ENCODE measurements at regions not wholly inside any gene's neighbourhood (a gene's known extent, or its start where the extent isn't known, plus 50 kb on each side); places are given as distances from the start of the nearest gene placed in this dataset.

DNA sequence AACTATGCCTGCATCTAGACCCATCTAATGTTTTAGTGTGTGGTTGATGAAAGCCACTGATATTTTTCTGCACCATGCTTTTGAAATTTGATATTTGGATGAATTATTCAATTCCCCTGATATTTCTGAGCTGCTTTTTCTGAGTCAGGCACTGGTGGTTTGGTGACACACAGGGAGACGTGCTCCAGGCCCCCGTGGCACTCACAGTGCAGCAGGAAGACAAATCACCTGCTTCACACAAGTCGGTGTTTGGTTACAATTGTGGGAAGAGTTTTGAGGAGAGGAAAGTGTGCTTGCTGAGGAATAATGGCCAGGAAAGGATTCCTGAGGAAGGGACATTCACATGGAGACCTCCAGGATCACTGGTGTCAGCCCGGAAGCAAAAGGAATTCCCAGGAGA lies 179.7 kb downstream of the ACKR3 start:
- Histone ChIP-seq H3K4me1 (ENCODE audit: insufficient read depth, low read length) (peaks cover 20% of the 10 kb centered on the region), H3K9me3 (ENCODE audit: insufficient read depth, low read depth, low read length) (no peaks in the 10 kb centered on the region), H3K27me3 (ENCODE audit: insufficient read depth, low read length) (no peaks in the 10 kb centered on the region), H3K36me3 (ENCODE audit: insufficient read depth, low read length) (no peaks in the 10 kb centered on the region), H3K4me3 (ENCODE audit: low read length) (no peak overlapping the region), H3K9ac (ENCODE audit: low read depth, low read length) (no peak overlapping the region), H3K27ac (ENCODE audit: low read depth, low read length) (no peak overlapping the region)
- 78% methylated on average over 4 of the region's 4 CpGs for WGBS

DNA sequence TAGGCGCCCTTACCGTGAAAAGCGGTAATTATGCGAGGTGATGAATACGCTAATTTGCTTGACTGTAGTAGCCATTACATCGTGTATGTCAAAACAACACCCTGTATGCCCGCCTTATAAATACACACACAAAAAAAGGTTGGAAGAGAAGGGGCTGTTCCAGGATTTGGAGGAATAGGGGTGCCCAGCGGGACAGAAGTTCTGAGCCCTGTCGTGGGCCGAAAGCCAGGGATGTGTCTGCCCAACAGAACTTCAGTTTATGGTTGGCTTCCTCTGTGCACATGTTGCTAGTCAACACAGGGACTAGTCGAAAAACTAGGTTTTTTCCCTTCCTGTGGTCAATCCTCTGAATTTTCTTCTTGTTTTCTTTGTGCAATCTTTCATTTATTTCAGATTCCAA lies 182.5 kb downstream of the ACKR3 start:
- H3K4me3 ChIP-seq (ENCODE audit: low read length): no peak overlapping the region
- H3K9me3 ChIP-seq (ENCODE audit: insufficient read depth, low read depth, low read length): no peaks in the 10 kb centered on the region
- no peak overlapping the region for H3K9ac ChIP-seq (ENCODE audit: low read depth, low read length)
- H3K36me3 ChIP-seq (ENCODE audit: insufficient read depth, low read length): no peaks in the 10 kb centered on the region
- H3K27me3 ChIP-seq (ENCODE audit: insufficient read depth, low read length): no peaks in the 10 kb centered on the region
- no peaks in the 10 kb centered on the region for H3K4me1 ChIP-seq (ENCODE audit: insufficient read depth, low read length)
- 94% methylated on average over 10 of the region's 11 CpGs for WGBS
- no peak overlapping the region for H3K27ac ChIP-seq (ENCODE audit: low read depth, low read length)

DNA sequence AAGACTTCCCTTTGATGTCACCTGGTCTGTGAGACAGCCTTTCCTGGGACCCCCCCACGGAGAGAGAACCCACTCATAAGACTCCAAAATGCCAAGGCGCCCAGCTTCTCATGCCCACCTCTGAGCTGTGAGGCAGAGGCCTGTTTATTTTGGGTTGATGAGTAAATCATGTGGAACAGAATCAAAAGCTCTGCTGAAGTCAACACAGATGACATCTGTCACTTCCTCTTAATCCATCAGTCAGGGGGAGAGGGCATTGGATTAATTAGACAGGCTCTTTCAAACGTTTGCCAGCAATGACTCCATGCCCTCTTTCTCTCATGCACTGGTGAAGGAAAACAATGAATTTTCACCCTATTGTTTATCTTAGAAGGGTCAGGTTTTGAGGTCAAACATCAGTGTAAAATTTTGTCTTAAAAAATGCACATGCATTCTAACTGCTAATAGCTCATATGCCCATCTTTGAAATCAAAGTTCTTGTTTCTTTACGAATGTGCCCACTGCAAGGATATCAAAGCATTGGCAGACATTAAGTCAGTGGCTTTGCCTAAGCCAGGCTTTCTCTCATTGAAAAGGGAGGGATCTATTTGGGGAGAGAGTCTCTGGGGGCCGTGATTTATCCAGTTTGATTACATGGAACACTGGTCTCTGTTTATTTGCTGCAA lies 184.1 kb downstream of the ACKR3 start:
- H3K9me3 ChIP-seq (ENCODE audit: insufficient read depth, low read depth, low read length): no peaks in the 10 kb centered on the region
- H3K27ac ChIP-seq (ENCODE audit: low read depth, low read length): no peak overlapping the region
- 86% methylated on average over 4 of the region's 5 CpGs for WGBS
- H3K27me3 ChIP-seq (ENCODE audit: insufficient read depth, low read length): no peaks in the 10 kb centered on the region
- no peak overlapping the region for H3K4me3 ChIP-seq (ENCODE audit: low read length)
- H3K9ac ChIP-seq (ENCODE audit: low read depth, low read length): no peak overlapping the region
- H3K36me3 ChIP-seq (ENCODE audit: insufficient read depth, low read length): no peaks in the 10 kb centered on the region
- H3K4me1 ChIP-seq (ENCODE audit: insufficient read depth, low read length): no peaks in the 10 kb centered on the region

DNA sequence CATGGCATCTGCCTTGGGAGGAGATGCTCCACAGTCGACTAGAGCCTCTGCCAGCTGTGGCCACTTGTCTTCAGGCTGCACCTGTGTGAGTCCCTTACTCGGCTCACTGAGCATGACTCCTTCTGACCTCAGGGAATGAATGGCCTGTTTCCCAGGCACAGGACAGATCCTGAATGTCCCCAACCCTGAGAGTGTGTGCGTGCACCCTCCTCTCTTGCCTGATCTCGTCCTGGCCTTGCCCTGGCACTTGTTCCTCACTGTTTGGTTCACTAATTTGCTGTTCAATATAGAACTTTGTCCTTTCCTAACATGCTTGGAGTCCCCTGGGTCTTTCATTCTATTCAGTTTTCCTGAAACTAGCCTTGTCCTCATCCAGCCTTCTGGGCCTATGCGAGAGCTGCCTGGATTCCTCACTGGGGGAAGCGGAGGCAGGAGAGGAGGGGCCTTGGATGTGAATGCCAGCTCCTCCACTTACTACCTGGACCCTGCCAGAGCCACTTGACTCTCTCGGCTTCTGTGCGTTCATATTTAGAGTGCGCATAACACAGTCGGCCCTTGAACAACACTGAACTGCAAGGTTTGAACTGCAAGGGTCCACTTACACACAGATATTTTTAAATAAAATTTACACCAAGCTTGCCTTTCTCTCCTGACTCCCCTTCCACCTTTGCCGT lies 184.8 kb downstream of the ACKR3 start:
- H3K27ac ChIP-seq (ENCODE audit: low read depth, low read length): no peak overlapping the region

DNA sequence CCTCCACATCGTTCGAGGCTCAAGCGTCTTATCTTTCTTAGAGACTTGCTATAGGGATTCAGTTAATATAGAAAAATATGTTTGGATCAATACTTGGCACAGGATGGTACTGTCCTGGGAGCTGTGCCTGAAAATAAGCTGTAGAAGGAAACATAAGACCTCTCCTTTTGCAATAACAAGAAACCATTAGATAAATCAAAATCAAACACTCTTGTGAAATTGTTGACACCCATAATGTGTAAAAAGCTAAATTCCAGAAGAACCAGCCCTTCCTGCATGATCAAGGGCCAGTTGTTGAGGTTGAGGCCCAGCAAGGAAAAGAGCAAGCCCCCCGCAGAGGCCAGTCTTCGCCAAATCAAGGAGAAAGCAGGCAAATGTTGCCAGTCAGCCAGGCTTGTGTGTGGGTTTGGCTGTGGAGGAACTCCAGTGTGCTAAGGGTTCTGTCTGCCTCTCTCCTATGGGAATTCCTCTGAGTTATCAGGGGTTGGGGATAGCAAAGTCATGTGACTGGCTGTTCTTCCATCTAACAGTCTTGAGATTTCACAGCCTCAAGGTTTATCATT lies 185.7 kb downstream of the ACKR3 start:
- Histone ChIP-seq H3K27ac (ENCODE audit: low read depth, low read length) (no peak overlapping the region), H3K36me3 (ENCODE audit: insufficient read depth, low read length) (no peaks in the 10 kb centered on the region), H3K9me3 (ENCODE audit: insufficient read depth, low read depth, low read length) (no peaks in the 10 kb centered on the region), H3K4me1 (ENCODE audit: insufficient read depth, low read length) (no peaks in the 10 kb centered on the region), H3K9ac (ENCODE audit: low read depth, low read length) (no peak overlapping the region), H3K4me3 (ENCODE audit: low read length) (no peak overlapping the region), H3K27me3 (ENCODE audit: insufficient read depth, low read length) (no peaks in the 10 kb centered on the region)
- WGBS: 94% methylated on average over 5 of the region's 5 CpGs

More for the DNA sequence above, 184.8 kb downstream of the ACKR3 start:
- no peaks in the 10 kb centered on the region for H3K4me1 ChIP-seq (ENCODE audit: insufficient read depth, low read length)
- H3K27me3 ChIP-seq (ENCODE audit: insufficient read depth, low read length): no peaks in the 10 kb centered on the region
- 91% methylated on average over 11 of the region's 11 CpGs for WGBS
- no peak overlapping the region for H3K4me3 ChIP-seq (ENCODE audit: low read length)
- no peaks in the 10 kb centered on the region for H3K36me3 ChIP-seq (ENCODE audit: insufficient read depth, low read length)
- no peak overlapping the region for H3K9ac ChIP-seq (ENCODE audit: low read depth, low read length)
- no peaks in the 10 kb centered on the region for H3K9me3 ChIP-seq (ENCODE audit: insufficient read depth, low read depth, low read length)

DNA sequence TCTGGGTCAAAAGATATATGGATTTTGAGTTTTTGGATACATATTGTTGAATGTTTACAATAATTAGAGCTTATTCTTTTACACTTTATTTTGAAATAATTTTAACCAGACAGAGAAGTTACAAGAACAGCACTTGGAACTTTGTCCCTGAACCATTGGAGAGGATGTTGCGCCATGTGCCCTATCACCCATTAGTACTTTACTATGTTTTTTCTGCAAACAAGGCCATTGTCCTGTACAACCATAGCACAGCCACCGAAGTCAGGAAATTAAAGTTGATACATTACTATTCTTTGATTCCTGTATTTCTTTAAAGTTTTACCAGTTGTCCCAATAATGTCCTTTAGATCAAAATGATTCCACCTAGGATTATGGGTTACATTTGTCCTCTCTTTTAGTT lies 188.8 kb downstream of the ACKR3 start:
- WGBS: 98% methylated on average over 2 of the region's 2 CpGs
- H3K4me1 ChIP-seq (ENCODE audit: insufficient read depth, low read length): no peaks in the 10 kb centered on the region
- no peaks in the 10 kb centered on the region for H3K9me3 ChIP-seq (ENCODE audit: insufficient read depth, low read depth, low read length)
- H3K4me3 ChIP-seq (ENCODE audit: low read length): no peak overlapping the region
- no peak overlapping the region for H3K9ac ChIP-seq (ENCODE audit: low read depth, low read length)
- no peak overlapping the region for H3K27ac ChIP-seq (ENCODE audit: low read depth, low read length)
- H3K27me3 ChIP-seq (ENCODE audit: insufficient read depth, low read length): no peaks in the 10 kb centered on the region
- H3K36me3 ChIP-seq (ENCODE audit: insufficient read depth, low read length): no peaks in the 10 kb centered on the region

DNA sequence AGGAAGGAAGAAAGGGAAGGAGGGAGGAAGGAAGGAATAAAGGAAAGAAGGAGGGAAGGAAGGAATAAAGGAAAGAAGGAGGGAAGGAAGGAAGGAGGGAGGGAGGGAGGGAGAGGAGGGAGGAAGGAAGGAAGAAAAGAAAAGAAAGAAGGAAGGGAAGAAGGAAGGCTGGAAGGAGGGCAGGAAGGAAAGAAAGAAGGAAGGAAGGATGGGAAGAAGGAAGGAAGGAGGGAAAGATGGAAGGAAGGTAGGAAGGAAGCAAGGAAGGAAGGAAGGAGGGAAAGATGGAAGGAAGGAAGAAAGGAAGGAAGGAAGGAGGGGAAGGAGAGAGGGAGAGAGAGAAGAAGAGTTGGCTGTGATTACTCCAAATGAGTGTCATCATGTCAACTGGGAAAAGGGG lies 190.6 kb downstream of the ACKR3 start:
- no peak overlapping the region for H3K4me3 ChIP-seq (ENCODE audit: low read length)
- H3K9me3 ChIP-seq (ENCODE audit: insufficient read depth, low read depth, low read length): no peaks in the 10 kb centered on the region
- H3K9ac ChIP-seq (ENCODE audit: low read depth, low read length): no peak overlapping the region
- no peaks in the 10 kb centered on the region for H3K27me3 ChIP-seq (ENCODE audit: insufficient read depth, low read length)
- H3K36me3 ChIP-seq (ENCODE audit: insufficient read depth, low read length): no peaks in the 10 kb centered on the region
- no peak overlapping the region for H3K27ac ChIP-seq (ENCODE audit: low read depth, low read length)
- no peaks in the 10 kb centered on the region for H3K4me1 ChIP-seq (ENCODE audit: insufficient read depth, low read length)

DNA sequence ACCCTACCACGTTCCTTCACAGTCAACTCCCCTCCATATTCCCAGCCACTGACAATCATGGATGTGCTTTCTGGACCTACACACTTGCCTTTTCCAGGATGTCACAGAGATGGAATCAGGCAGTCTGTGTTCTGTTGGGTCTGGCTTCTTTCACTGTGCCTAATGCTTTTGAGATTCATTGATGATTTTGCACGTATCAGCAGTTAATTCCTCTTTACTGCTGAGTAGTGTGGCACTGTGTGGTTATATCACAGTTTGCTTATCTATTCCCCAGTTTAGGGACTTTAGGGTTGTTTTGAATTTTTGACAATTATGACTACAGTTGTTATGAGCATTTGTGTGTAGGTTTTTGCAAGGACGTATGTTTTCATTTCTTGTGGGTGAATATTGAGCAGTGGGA lies 191.7 kb downstream of the ACKR3 start:
- WGBS: 94% methylated on average over 3 of the region's 3 CpGs
- Histone ChIP-seq H3K27ac (ENCODE audit: low read depth, low read length) (no peak overlapping the region), H3K36me3 (ENCODE audit: insufficient read depth, low read length) (no peaks in the 10 kb centered on the region)

DNA sequence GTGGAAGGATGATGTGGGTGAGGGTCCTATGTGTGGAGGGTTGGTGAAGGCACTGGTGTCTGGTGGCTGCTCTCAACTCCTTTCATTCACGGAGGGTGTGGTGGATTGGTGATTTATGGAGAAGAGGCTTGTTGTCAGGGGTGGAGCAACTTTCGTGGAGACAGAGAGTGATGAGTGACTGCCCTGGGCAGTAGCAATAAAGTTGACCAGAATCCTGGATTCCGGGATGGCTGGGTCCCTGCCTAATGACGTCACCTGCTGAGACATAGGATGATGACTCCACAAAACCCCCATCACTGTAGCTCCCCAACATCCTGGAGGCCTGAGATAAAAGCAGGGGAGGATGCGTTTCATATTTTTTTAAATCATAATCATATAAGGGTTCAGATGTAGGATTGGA lies 193.0 kb downstream of the ACKR3 start:
- H3K36me3 ChIP-seq (ENCODE audit: insufficient read depth, low read length): no peaks in the 10 kb centered on the region
- WGBS: 92% methylated on average over 4 of the region's 5 CpGs
- H3K27ac ChIP-seq (ENCODE audit: low read depth, low read length): no peak overlapping the region
- H3K9ac ChIP-seq (ENCODE audit: low read depth, low read length): no peak overlapping the region
- H3K27me3 ChIP-seq (ENCODE audit: insufficient read depth, low read length): no peaks in the 10 kb centered on the region
- 0 out of 2 replicates have a peak, but pooled peaks cover 6% of the 10 kb centered on the region for H3K9me3 ChIP-seq (ENCODE audit: insufficient read depth, low read depth, low read length)
- H3K4me1 ChIP-seq (ENCODE audit: insufficient read depth, low read length): no peaks in the 10 kb centered on the region
- no peak overlapping the region for H3K4me3 ChIP-seq (ENCODE audit: low read length)

More for the DNA sequence above, 191.7 kb downstream of the ACKR3 start:
- Histone ChIP-seq H3K9ac (ENCODE audit: low read depth, low read length) (no peak overlapping the region), H3K4me3 (ENCODE audit: low read length) (no peak overlapping the region), H3K27me3 (ENCODE audit: insufficient read depth, low read length) (no peaks in the 10 kb centered on the region), H3K4me1 (ENCODE audit: insufficient read depth, low read length) (no peaks in the 10 kb centered on the region), H3K9me3 (ENCODE audit: insufficient read depth, low read depth, low read length) (no peaks in the 10 kb centered on the region)

DNA sequence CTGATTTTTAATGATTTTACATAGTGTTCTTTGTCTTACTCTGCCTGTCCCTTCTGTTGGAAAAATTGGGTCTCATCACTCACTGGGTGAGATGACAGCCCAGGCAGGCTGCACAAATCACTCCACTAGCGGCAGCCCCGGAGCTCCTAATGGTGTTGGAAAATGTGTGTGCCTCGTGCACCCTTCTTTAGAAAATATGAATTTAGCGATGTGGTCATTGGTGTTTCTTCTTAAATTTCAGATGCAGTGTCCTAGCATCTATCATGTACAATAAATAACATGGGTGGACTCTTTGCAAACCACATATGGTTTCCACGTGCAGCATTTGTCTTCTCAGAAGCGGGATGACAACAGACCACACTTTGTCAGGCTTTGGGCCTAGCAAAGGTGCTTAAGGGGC lies 194.2 kb downstream of the ACKR3 start:
- no peak overlapping the region for H3K4me3 ChIP-seq (ENCODE audit: low read length)
- no peak overlapping the region for H3K9ac ChIP-seq (ENCODE audit: low read depth, low read length)
- H3K36me3 ChIP-seq (ENCODE audit: insufficient read depth, low read length): no peaks in the 10 kb centered on the region
- H3K27ac ChIP-seq (ENCODE audit: low read depth, low read length): no peak overlapping the region
- H3K9me3 ChIP-seq (ENCODE audit: insufficient read depth, low read depth, low read length): 0 out of 2 replicates have a peak, but pooled peaks cover 6% of the 10 kb centered on the region
- WGBS: 97% methylated on average over 6 of the region's 6 CpGs
- H3K27me3 ChIP-seq (ENCODE audit: insufficient read depth, low read length): no peaks in the 10 kb centered on the region
- H3K4me1 ChIP-seq (ENCODE audit: insufficient read depth, low read length): no peaks in the 10 kb centered on the region

DNA sequence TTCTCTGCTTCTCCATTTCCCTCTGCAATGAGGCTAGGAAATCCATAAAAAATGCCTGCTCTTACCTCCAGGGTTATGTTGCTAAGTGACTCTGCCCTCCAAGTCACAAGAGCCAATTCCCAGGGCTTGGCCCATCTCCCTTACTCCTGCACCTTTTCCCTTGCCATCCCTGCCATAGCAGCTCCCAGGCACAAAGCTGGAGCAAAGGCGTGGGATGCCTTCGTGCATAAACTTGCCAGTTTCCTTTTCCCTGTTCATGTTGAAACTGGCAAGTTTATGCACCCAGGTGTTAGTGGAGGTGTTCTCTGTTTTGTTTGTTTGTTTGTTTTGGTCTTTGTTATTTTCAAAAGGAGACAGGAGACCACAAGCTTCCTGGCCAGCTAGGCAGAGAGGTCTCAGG lies 195.1 kb downstream of the ACKR3 start:
- H3K27ac ChIP-seq (ENCODE audit: low read depth, low read length): no peak overlapping the region
- H3K9me3 ChIP-seq (ENCODE audit: insufficient read depth, low read depth, low read length): 0 out of 2 replicates have a peak, but pooled peaks cover 6% of the 10 kb centered on the region
- 94% methylated on average over 2 of the region's 2 CpGs for WGBS

More for the DNA sequence above, 195.1 kb downstream of the ACKR3 start:
- no peak overlapping the region for H3K9ac ChIP-seq (ENCODE audit: low read depth, low read length)
- H3K27me3 ChIP-seq (ENCODE audit: insufficient read depth, low read length): no peaks in the 10 kb centered on the region
- no peak overlapping the region for H3K4me3 ChIP-seq (ENCODE audit: low read length)
- H3K36me3 ChIP-seq (ENCODE audit: insufficient read depth, low read length): no peaks in the 10 kb centered on the region
- H3K4me1 ChIP-seq (ENCODE audit: insufficient read depth, low read length): no peaks in the 10 kb centered on the region

Measured in HUES64 (cell line).